Body of pancreas (tissue), 4 donors: ENCODE measurements at regions not wholly inside any gene's neighbourhood (a gene's known extent, or its start where the extent isn't known, plus 50 kb on each side); places are given as distances from the start of the nearest gene placed in this dataset.

ENCODE experiments used
- CTCF ChIP-seq, 7 experiments: fragments of 450-650 bp in 4 of 7; fragments of 200-600 bp in 3 of 7; sonication (generic) in 3 of 7; IDR thresholded peaks; one replicate each; pipeline ENCODE4 v1.5.1; 2016 to 2019; ENCODE audit warnings: antibody characterized with exemption in 7 of 7
- POLR2A ChIP-seq, 3 donors: fragments of 450-650 bp; IDR thresholded peaks; one replicate each; pipeline ENCODE4 v1.6.1; 2016; ENCODE audit warnings: antibody characterized with exemption in 3 of 3, mild to moderate bottlenecking in 2 of 3

DNA sequence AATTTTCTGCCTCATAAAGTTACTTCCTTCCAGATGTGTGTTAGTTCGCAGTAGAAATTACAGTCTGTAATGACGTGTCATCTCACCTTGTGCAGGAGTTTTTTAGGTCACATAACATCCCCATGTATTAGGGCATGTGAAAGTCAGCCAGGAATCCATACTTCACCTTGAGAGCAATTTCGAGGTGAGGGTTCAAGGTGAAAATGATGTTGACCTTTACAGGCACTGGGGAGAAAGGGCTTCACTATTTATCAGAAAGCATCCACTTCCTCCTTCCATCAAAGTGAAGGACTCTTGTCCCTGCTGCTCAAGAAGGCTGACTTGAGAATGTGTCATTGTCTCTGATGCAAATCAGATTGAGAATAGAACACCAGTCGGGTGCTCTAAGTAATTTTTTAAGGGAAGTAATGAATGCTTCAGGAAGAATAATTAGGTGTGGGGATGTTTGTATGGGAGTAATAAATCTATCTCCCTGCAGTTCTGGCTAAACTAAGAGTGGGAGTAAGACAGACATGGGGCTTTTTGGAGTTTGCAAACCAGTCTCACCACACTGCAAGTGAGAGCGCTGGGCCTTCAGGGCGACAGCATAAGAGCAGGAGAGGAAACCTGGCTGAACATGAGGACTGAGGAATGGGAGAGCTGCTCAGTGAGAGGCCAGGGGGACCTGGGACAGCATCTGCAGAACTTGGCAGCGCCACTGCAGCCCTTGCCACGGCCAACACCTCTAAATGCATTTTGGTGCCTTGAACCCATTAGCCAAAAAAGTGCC is 85.9 kb upstream of the IL12A start:
- no peak for TF ChIP-seq CTCF (IDR thresholded peaks at IDR 0.05)
- TF ChIP-seq POLR2A (IDR thresholded peaks at IDR 0.05), result no peak
